Left forelimb (tissue), 1 donor: ENCODE measurements at regions not wholly inside any gene's neighbourhood (a gene's known extent, or its start where the extent isn't known, plus 50 kb on each side); places are given as distances from the start of the nearest gene placed in this dataset.
"Not testable (repeated sequence)": the region's sequence is repeated elsewhere in the genome, so short reads cannot be mapped to it uniquely, and the experiment has no call there.

ENCODE experiments used
- DNase-seq: peaks from one replicate; pipeline ENCODE4 v3.0.0-alpha.2; 2018; ENCODE audit warnings: low spot score

DNA sequence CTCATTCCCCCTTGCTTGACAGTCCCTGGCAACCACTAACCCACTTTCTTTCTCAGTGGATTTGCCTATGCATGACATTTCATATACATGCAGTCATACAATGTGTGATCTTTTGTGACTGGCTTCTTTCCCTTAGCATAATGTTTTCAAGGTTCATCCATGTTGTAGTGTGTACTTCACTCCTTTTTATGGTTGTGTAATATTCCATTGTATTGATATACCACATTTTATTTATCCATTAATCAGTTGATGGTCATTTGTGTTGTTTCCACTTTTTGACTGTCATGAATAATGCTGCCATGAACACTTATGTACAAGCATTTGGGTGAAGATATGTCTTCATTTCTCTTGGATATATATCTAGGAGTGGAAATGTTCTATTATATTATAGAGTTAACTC is 127.7 kb upstream of the GRIK3 start:
- DNase-seq: no peak

DNA sequence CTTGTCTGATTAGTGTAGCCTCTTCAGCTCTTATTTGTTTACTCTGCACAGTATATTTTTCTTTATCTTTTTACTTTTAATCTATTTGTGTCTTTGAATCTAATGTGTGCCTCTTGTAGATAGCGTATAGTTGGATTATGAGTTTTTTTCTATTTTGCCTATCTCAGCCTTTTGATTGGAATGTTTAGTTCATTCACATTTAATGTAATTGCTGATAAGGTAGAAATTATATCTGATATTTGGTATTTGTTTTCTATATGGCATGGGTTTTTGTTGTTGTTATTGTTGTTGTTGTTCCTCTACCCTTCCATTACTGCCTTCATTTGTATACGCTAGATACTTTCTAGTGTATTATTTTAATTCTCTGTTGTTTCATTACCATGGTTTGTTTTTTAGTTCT is 131.7 kb upstream of the GRIK3 start:
- no peak for DNase-seq

DNA sequence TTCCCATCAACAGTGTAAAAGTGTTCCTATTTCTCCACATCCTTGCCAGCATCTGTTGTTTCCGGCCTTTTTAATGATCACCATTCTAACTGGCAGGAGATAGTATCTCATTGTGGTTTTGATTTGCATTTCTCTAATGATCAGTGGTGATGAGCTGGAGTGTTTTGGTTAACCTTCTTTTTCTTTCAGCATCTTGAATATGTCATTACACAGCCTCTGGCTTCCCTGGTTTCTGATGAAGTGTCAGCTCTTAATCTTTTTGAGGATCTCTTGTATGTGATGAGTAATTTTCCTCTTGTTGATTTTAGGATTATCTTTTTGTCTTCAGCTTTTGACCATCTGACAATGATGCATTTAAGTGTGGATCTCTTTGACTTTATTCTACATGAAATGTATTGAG is 133.2 kb upstream of the GRIK3 start:
- no peak for DNase-seq

DNA sequence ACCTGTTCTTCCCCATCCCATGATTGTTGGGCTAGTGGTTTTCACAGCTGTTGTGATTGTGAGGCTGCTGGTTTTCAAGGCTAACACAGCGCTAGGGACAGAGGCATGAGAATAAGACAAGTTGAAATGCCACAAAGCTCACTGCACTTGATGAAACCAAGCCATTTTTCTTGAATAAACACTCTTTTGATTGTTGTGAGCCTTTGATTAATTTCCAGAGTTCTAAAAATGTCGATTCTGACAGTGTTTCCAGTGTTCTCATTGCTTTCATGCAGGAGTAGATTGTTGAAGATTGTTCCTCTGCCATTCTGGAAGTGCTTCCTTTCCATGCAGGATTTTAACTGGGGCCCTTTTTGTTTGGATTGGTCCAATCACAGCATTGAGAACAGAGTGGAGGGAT is 134.9 kb upstream of the GRIK3 start:
- no peak for DNase-seq

DNA sequence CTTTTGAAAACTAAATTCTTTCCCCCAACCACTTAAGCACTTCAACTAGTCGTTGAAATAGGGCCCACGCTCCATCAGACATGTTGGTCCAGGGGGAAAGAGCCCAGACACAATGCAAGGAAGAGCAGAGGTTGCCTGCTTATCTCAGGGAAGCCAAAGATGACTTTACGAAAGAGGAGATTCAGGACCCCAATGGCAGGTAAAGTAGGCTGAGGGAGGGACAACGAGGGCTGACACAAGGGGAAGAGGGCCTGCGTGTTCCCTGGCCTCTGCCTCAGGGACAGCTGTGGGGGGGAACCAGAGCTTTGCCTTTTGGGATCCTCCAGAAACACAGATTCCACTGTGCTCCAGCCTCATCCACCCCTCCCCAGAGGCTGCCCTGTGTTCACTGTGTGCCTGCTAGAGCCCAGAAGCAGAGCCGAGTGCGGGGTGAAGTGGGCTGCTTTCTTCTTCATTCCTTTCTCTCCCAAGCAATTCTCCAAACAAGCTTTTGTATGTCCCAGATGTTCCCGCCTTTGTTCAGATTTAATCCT is 135.5 kb upstream of the GRIK3 start:
- DNase-seq: no peak

DNA sequence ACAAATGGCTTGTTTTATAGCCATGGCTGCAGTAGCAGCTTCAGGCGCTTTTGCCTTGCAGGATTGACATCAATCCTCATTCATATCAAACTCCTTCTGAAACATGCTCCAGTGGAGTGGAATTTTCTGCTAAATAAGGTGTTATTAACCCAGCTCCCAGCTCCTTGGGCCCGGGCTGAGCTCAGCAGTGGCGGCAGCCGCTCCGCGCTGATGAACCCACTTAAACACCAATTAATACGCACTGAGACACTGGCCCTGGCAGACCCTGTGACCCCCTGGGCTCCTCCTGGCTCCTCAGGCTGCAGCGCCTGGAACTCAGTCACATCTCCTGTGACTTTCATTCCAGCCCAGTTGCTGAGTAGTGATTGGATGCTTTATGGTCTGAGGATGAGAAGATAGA is 137.4 kb upstream of the GRIK3 start:
- DNase-seq: no peak

DNA sequence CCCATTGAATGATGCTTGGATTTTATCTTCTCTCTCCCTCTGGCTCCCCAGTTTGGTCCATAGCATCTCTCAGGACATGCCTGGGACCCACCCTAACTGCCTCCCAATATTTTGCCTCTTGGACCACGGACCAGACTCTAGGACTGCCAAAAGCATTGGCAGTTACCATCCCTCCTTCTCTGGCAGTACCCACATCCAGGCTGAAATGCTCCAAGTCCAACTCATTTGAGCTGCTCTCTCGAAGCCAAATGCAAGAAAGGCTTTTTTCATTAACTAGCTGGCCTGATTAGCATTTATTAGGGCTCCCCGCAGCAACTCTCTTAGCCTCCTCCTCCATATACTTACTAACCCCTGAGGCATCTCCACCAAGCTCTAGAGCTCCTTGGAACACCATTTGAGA is 140.0 kb upstream of the GRIK3 start:
- DNase-seq: no peak

DNA sequence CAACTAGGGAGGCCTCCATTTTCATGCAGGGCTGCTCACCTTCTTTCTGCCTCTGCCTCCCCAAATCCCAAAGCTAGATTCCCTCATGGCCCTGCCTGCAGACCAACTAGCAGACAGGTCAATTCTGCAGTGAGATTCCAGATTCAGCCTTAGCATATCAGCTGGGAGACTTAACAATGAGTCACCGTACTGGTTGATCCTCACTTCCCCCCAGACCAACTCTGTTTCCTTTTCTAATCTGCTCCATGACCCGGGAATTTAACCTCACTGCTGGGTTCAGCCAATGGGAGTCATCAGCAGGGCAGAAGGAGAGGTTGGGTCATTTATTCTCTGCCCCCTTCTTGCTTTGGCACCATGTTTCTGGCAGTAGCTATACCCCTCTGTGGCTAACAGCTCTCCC is 140.6 kb upstream of the GRIK3 start:
- DNase-seq: no peak

DNA sequence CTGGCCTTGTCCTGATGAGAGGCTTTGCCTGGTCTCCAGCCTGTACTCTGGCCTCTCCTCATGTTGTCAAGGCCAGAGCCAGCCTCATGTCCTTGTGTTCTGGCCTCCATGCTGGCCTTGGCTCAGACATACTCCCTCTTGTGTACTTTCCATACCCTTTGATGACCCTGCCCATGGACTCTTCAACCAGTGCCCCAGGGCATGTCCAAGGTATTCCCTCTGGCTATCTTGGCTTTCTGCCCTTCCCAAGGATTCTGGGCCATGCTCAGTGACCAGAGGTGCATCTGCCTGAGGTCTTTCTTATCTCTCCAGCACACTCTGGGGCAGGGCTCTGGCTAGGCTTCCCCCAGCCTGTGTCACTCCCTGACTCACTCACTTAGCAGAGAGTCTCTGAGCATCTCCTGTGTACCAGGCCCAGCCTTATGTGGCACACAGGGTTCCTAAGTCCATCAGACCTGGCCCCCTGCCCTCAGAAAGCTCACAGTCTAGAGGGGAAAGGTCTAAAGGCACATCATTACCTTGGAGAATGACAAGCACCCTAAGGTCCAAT is 141.4 kb upstream of the GRIK3 start:
- no peak for DNase-seq

DNA sequence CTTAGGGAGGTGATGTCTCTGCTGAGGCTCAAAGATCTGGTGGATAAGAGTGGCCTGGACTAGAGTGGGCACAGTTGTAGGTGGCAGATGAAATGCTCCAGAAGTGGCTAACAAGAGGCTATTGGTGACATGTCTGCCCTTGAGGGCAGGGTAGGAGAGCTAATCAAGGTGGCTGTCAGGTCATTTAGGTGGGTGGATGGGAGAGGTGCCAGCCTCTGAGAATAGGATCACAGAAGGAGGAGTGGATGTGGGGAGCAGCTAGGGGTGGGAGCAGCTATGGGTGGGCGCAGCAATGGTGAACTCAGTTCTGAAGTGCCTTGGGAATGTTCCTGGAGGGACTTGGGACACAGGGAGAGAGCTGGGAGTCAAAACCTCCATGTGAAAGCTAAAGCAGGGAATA is 142.0 kb upstream of the GRIK3 start:
- no peak for DNase-seq

DNA sequence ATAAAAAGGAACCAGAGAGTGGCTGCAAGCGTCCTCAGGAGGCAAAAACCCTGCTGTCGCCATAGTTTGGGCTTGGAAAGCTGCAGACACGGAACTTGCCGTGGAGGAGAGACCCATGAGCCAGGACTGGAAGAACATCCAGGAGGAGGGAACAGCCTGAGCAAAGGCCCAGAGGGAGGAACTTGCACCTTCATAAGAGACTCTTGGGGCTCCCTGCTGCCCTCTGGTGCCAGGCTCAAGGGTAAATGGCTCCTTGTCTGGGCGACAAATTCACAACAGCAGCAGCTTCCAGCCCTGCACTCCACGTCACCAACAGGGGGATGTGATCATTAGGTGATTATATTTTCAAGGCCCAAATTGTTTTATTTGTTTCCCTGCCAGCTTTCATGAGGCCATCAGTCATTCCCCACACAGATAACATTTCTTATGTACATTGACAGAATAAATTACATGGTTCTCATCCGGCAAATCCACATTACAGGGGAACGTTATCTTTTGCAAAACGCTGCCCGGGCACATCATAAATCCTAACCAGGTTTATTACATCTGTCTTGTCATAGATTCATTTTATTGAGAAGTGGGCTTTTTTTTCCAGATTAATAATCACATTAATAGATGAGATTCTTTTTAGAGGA is 143.0 kb upstream of the GRIK3 start:
- no peak for DNase-seq

DNA sequence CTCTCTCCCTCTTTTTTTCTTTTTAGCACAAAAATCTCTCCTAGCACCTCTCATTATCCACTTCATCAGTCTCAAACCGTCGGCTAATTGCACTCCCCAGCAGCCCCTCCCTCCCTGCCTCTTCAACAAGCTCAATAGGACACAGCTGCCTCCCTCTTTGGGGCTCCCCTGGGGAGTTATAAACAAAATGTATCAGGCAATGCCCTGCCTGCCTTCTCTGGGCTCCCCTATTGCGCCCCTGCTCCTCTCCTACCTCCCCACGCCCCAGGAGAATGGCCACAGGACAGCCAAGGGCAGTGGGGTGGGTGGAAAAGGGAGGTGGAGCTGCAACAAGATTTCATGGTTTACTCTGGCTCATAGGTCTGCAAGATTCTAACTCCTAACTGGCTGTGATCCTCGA is 147.1 kb upstream of the GRIK3 start:
- no peak for DNase-seq

DNA sequence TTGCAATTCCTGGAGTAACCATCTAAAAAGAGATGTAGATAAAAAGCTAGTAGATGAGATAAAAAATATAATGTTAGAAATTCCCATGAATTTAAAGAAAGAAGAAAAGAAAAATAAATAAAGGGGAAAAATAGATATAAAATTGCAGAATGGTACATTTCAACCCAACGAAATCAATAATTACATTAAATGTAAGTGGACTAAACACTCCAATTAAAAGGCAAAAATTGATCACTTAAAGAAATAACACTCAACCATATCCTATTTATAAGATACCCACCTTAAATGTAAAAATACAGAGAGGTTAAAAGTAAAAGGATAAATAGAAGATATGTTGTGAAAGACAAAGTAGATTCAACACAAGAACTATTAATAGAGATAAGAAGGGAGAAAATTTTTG is 150.5 kb upstream of the GRIK3 start:
- DNase-seq: no peak

DNA sequence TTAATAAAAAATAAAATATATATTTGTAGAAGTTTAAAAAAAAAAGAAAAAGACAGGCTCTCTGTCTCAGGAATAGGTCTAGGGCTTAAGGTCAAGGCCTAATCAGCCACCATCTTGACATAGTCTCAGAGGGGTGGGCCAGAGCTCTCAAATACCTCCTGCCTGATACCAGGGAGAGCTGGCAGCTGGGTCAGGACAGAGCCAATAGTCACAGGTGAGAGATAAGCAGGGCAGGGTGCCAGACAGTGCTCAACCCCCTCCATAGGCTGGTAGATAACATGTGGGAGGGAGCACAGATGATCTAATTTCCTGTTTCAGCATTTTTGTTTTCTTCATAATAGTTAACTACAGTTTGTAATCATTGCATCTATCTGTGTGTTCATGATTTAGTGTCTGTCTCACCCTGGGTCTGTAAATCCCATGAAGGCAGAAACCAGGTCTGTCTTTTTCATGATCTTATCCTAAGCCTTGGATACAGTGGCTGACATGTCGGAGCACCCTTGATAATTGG is 152.0 kb upstream of the GRIK3 start:
- no peak for DNase-seq

DNA sequence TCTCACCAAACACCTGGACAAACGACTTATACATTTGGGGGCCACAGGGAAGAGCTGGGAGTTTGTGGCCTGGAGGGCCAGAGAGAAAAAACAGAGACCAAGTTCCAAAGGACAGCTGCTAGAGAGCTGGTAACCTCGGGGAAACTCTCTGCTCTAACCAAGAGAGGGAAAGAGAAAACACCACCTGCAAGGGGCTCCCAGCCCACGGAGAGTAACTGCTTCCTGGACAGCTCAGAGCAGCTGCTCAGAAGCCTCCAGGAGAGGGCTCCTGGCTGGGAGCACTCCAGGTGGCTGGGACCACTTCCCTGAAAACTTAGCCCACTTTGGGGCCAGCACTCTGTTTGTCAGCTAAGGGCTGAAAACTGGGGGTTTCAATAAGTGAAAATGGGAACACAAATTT is 154.8 kb upstream of the GRIK3 start:
- no peak for DNase-seq

DNA sequence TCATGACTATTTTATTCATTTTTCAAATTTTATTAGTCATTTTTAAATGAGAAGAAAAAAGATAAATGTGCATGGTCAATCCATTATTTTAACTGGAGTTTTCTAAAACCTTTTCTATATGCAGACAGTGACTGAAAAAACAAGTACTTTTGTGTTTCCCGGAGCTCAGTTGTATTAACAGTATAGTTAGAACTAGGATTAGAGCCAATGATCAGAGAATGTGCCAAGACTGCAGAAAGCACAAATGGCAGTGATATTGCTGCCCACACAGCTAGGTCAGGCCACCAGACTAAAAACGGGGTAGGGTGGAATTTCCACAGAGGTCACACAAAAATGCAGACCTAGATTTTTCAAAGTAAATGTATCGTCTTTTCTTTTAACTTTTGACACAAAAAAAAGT is 163.1 kb upstream of the GRIK3 start:
- DNase-seq: no peak

DNA sequence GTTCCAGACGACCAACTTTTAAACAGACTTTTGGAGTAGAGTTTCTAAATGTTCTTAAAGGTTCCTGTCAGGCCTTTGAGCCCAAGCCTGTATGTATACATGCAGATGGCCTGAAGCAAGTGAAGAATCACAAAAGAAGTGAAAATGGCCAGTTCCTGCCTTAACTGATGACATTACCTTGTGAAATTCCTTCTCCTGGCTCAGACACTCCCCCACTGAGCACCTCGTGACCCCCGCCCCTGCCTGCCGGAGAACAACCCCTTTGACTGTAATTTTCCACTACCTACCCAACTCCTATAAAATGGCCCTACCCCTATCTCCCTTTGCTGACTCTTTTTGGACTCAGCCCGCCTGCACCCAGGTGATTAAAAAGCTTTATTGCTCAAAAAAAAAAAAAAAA is 180.0 kb upstream of the GRIK3 start:
- not testable (repeated sequence) for DNase-seq

DNA sequence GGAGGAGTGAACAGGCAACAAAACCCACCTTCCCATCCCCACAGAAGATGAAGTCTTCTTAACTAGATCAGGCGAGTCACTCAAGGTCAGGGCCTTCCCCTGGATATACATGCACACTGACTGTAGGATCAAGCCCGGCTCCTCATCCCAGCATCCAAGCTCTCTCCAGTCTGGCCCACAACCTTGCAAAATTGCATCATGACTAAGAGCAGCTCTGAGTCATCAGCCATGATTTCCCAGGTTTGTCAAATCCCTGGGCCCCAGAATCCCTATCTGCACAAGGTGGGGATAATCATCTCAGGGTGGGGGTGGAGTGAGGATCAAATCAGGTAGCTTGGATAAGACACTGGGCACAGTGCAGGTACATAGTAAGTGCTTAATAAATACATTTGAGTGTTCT is 199.3 kb upstream of the GRIK3 start:
- DNase-seq: no peak

DNA sequence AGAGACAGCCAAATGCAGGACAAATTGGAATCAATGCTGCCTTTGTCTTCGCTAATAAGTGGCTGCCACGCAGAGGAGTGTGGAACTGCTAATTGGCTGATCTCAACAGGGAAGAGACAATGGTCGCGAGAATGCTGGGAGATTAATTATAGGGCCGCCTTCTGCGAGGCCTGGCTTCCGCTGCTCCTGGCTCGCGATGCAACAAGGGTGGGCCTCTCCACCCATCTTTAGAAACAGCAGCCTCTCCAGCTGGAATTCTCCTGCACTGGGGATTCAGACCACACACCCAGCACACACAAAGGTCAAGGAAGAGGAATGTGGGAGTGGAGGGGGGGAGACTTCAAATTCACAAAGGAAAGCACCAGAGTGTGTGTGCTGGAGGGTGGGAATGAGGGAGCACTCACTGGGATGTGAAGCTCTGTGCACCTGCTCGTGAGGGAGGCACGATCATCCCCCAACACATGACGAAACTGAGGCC is 200.7 kb upstream of the GRIK3 start:
- DNase-seq: no peak

DNA sequence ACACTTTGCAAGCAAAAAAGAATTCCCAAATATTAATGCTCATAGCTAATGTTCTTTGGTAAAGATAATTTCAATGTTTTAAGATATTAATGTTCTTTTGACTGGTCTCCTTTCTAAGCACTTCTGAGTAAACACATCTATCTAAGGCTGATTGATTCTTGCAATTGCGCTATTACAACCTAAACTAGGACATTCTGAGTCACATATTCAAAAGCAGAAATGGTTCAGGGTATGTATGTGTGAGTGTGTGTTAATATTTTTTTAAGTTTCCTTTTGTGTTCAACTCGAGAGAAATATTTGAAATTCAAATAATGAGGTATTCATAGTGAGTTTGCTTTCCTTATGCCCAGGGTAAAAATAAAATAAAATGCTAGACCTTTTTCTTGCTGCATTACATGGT is 203.6 kb upstream of the GRIK3 start:
- DNase-seq: no peak

DNA sequence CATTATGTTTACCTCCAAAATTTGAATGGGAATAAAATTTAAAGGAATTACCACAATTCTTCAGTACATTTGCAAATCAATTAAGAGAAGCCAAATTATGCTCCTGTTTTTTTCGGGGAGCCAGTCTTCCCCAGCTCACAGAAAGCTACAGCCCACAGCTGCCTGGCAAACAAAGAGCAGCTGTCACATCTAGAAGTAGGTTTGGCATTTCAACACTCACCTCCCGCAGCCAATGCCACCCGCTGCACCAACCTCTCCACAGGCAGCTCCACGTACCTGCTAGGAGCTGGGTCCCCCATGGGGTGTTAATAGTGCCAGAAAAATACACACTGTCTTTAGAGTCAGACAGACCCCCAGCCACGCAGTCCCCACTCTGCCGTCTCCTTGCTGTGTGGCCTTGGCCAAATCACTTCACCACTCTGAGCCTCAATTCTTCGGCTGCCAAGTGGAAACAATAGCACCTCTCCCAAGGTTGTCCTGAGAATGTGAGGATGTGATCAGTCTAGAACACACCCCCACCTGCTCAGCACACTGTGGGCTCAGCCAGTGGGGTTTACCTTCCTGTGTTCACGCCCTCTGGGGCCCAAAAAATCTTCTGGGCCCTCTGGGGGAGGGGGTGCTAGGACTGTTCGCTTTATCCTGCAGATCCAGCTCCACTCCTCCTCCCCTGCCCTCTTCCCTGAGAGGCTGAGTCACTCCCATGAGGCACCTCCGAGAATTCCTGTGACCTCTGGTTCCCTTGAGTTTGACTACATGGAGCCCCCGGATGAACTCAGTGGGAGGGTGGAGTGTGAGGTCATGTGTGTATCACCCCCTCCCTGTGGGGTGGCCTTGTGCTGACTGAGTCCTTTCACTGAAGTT is 204.3 kb upstream of the GRIK3 start:
- no peak for DNase-seq

DNA sequence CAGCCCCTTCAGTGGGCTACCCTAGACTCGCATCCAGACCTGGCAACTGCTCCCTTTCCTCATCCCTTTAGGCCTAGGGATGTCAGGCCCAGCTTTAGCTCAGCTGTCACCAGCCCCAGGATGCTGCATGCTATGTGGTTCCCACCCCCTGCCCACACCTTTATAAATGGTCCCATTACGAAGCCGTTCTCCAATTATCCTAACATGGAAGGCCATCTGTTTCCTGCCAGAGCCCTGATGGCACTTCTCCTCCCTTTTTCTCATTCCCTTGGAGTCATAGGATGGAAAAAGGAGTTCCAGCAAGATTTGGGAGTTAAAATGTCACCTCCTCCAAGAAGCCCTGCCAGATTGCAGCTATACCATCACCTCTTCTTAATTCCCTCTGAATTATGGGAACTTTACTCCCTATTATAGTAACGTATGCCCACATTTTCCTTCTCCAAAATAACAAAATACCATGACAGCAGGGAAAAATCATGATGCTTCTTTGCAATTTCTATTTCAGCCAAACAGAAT is 205.0 kb upstream of the GRIK3 start:
- DNase-seq: no peak

DNA sequence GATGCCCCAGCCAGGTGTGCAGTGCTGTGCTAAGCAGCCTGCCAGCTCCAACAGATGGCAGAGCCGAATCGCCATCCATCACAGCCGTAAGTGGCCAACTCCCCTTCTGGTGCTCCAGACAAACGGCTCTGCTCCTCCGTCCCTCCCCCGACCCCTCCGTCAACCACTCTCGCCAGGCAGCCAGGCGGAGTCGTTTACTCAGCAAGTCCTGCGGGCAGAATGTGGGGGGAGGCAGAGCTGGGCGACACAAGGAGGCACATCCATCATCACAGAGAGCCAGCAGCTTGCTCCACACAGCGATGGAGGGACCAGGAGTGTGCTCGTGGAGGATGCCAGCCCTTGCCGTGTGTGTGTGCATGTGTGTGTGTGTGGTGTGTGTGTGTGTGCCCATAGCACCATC is 206.6 kb upstream of the GRIK3 start:
- no peak for DNase-seq
